Activated naive CD4-positive, alpha-beta T cell treated with anti-CD3 and anti-CD28 coated beads, Interleukin-2, amount 50 U/mL, for 24 hours (primary cell): ENCODE measurements at regions not wholly inside any gene's neighbourhood (a gene's known extent, or its start where the extent isn't known, plus 50 kb on each side); places are given as distances from the start of the nearest gene placed in this dataset.
"Not testable (repeated sequence)": the region's sequence is repeated elsewhere in the genome, so short reads cannot be mapped to it uniquely, and the experiment has no call there.

Experiments used
- H3K27ac Mint-ChIP-seq: one replicate; pipeline ENCODE4 v1.8.0; 2021; ENCODE audit warnings: mild to moderate bottlenecking, mixed read lengths
- H3K27me3 Mint-ChIP-seq: one replicate; pipeline ENCODE4 v1.8.0; 2021; ENCODE audit warnings: mixed read lengths
- H3K36me3 Mint-ChIP-seq: one replicate; pipeline ENCODE4 v1.8.0; 2021; ENCODE audit warnings: mixed read lengths
- H3K4me1 Mint-ChIP-seq: one replicate; pipeline ENCODE4 v1.8.0; 2021; ENCODE audit warnings: mixed read lengths
- H3K4me3 Mint-ChIP-seq: one replicate; pipeline ENCODE4 v1.8.0; 2021; ENCODE audit warnings: mild to moderate bottlenecking, mixed read lengths
- H3K9me3 Mint-ChIP-seq: one replicate; pipeline ENCODE4 v1.8.0; 2021; ENCODE audit warnings: mixed read lengths

DNA sequence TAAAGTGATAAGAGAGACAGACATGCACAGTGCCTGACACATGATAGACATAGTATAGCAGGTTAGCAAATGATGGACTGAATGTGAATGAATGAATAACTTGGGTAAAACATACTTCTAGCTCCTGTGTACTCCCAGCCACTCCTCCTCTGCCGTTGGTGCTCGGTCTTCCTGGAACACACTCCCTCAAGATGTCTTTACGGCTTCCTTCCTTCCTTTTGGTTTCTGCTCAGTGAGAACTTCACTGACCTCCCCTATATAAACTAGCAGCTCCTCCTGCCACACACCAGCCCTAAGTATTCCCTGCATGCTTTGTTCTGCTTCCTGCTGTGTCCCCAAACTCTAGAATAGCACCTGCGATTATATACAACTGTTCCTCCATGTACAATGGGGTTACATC, 50.2 kb downstream of the RAD54L2 start:
- no peaks in the 10 kb centered on the region for H3K27me3 Mint-ChIP-seq
- H3K4me3 Mint-ChIP-seq = no peak overlapping the region
- H3K9me3 Mint-ChIP-seq = no peaks in the 10 kb centered on the region
- no peak overlapping the region for H3K27ac Mint-ChIP-seq
- H3K4me1 Mint-ChIP-seq = peaks cover 17% of the 10 kb centered on the region
- H3K36me3 Mint-ChIP-seq = peaks cover 17% of the 10 kb centered on the region

DNA sequence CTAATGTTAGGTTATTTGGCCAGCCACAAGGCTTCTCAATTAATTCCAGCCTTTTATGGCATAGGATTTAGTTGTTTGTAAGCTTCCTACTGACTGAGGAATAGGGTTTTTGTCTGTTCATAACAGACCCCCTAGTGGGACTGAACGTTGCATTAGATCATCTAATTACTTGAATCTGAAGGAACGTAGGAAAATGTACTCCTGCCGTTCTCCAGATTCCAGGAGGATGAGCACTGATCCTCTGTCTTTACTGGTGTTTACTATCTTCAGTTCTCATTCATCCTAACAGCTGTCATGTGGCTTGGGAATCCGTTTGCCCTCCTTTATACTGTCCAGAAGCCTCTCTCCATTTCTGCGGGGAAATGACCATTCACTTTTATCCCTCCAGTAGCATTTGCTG, 52.7 kb downstream of the RAD54L2 start:
- Mint-ChIP-seq H3K27ac (no peak overlapping the region), H3K4me3 (no peak overlapping the region), H3K36me3 (peaks cover 21% of the 10 kb centered on the region), H3K4me1 (peaks cover 11% of the 10 kb centered on the region), H3K9me3 (no peaks in the 10 kb centered on the region), H3K27me3 (no peaks in the 10 kb centered on the region)

- no peak overlapping the region for H3K27ac Mint-ChIP-seq
- no peaks in the 10 kb centered on the region for H3K9me3 Mint-ChIP-seq
- H3K4me3 Mint-ChIP-seq = no peak overlapping the region
- H3K36me3 Mint-ChIP-seq = peaks cover 20% of the 10 kb centered on the region
- H3K4me1 Mint-ChIP-seq = peaks cover 4% of the 10 kb centered on the region
- H3K27me3 Mint-ChIP-seq = no peaks in the 10 kb centered on the region
These were observed 55.2 kb downstream of the RAD54L2 start for GRCh38 chr3:51593697-51594096.

DNA sequence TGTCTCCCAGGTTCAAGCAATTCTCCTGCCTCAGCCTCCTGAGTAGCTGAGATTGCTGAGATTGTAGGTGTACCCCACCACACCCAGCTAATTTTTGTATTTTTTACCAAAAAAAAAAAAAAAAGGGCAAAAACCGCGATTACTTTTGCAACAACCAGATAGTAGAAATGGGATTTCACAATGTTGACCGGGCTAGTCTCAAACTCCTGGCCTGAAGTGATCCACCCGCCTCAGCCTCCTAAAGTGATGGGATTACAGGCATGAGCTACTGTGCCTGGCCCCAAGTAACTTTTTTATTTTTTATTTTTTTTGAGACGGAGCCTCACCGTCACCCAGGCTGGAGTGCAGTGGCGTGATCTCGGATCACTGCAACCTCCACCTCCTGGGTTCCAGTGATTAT, 61.1 kb downstream of the RAD54L2 start:
- peaks cover 14% of the 10 kb centered on the region for H3K36me3 Mint-ChIP-seq
- H3K27me3 Mint-ChIP-seq, H3K4me3 Mint-ChIP-seq, H3K27ac Mint-ChIP-seq, H3K9me3 Mint-ChIP-seq: not testable (repeated sequence)
- H3K4me1 Mint-ChIP-seq = peaks cover 16% of the 10 kb centered on the region

GRCh38 chr3:51604212-51604611, 65.7 kb downstream of the RAD54L2 start:
- Mint-ChIP-seq H3K4me1 (peaks cover 26% of the 10 kb centered on the region), H3K27ac (no peak overlapping the region), H3K4me3 (no peak overlapping the region), H3K9me3 (no peaks in the 10 kb centered on the region), H3K27me3 (no peaks in the 10 kb centered on the region), H3K36me3 (peaks cover 13% of the 10 kb centered on the region)

GRCh38 chr3:51605938-51606337, 65.1 kb upstream of the TEX264 start:
- H3K27me3 Mint-ChIP-seq = no peaks in the 10 kb centered on the region
- peaks cover 32% of the 10 kb centered on the region for H3K4me1 Mint-ChIP-seq
- H3K4me3 Mint-ChIP-seq = no peak overlapping the region
- peaks cover 14% of the 10 kb centered on the region for H3K36me3 Mint-ChIP-seq
- no peak overlapping the region for H3K27ac Mint-ChIP-seq
- no peaks in the 10 kb centered on the region for H3K9me3 Mint-ChIP-seq

DNA sequence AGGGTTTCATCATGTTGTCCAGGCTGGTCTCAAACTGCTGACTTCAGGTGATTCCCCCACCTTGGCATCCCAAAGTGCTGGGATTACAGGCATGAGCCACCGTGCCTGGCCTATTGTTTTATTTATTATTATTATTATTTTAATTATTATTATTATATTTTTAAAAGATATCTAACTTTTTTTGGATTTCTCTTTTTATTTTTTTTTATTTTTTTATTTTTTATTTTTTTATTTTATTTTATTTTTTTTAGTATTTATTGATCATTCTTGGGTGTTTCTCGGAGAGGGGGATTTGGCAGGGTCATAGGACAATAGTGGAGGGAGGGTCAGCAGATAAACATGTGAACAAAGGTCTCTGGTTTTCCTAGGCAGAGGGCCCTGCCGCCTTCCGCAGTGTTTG, 64.2 kb upstream of the TEX264 start:
- H3K9me3 Mint-ChIP-seq, H3K27ac Mint-ChIP-seq, H3K4me3 Mint-ChIP-seq, H3K27me3 Mint-ChIP-seq: not testable (repeated sequence)
- peaks cover 12% of the 10 kb centered on the region for H3K36me3 Mint-ChIP-seq
- H3K4me1 Mint-ChIP-seq = peaks cover 32% of the 10 kb centered on the region

- H3K27me3 Mint-ChIP-seq, H3K27ac Mint-ChIP-seq, H3K9me3 Mint-ChIP-seq, H3K36me3 Mint-ChIP-seq, H3K4me3 Mint-ChIP-seq: not testable (repeated sequence)
- H3K4me1 Mint-ChIP-seq = peaks cover 27% of the 10 kb centered on the region
These were observed 63.3 kb upstream of the TEX264 start for GRCh38 chr3:51607591-51608325.

DNA sequence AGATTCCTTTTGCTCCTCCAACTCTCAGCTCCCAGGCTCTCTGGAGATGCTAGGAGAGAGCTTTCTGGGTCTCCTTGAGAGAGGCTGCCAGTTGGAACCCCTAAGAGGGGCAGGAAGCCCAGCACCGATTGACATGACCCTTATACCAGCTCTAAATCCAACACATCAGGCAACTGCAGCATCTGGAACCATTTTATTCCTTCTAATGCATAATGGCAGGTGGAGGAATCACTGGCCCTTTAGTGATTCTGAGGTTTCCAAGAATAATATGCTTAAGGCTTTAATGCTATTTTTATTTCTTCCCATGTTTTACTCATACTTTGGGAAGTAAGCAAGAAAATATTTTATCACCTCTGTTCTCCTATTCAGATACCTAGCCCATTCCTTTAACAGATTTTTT, 60.3 kb upstream of the TEX264 start:
- no peaks in the 10 kb centered on the region for H3K27me3 Mint-ChIP-seq
- peaks cover 20% of the 10 kb centered on the region for H3K4me1 Mint-ChIP-seq
- H3K9me3 Mint-ChIP-seq = no peaks in the 10 kb centered on the region
- H3K4me3 Mint-ChIP-seq = no peak overlapping the region
- peaks cover 3% of the 10 kb centered on the region for H3K36me3 Mint-ChIP-seq
- H3K27ac Mint-ChIP-seq = no peak overlapping the region

- no peaks in the 10 kb centered on the region for H3K9me3 Mint-ChIP-seq
- no peak overlapping the region for H3K27ac Mint-ChIP-seq
- H3K36me3 Mint-ChIP-seq = no peaks in the 10 kb centered on the region
- H3K4me3 Mint-ChIP-seq = no peak overlapping the region
- peaks cover 36% of the 10 kb centered on the region for H3K4me1 Mint-ChIP-seq
- H3K27me3 Mint-ChIP-seq = no peaks in the 10 kb centered on the region
These were observed 53.5 kb upstream of the TEX264 start for GRCh38 chr3:51617597-51617996.

- not testable (repeated sequence) for H3K36me3 Mint-ChIP-seq, H3K27ac Mint-ChIP-seq, H3K9me3 Mint-ChIP-seq, H3K4me3 Mint-ChIP-seq, H3K27me3 Mint-ChIP-seq
- H3K4me1 Mint-ChIP-seq = peaks cover 36% of the 10 kb centered on the region
These were observed 53.0 kb upstream of the TEX264 start for GRCh38 chr3:51618038-51618437.

- H3K27ac Mint-ChIP-seq = no peak overlapping the region
- H3K4me1 Mint-ChIP-seq = peaks cover 36% of the 10 kb centered on the region
- H3K27me3 Mint-ChIP-seq = no peaks in the 10 kb centered on the region
- H3K9me3 Mint-ChIP-seq = no peaks in the 10 kb centered on the region
- H3K36me3 Mint-ChIP-seq = no peaks in the 10 kb centered on the region
- H3K4me3 Mint-ChIP-seq = no peak overlapping the region
These were observed 52.6 kb upstream of the TEX264 start for GRCh38 chr3:51618496-51618895.

DNA sequence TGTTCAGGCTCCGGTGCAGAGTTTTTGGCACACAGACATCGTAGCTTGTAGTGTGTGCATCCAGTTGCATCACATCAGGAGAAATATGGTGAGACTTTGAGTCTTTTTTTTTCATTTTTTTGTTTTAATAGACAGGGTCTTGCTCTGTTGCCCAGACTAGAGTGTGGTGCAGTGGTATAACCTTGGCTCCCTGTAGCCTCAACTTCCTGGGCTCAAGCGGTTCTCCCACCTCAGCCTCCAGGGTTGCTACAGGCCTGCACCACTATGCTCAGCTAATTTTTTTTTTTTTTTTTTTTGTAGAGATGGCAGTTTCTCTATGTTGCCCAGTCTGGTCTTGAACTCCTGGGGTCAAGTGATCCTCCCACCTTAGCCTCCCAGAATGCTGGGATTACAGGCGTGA, 51.1 kb upstream of the TEX264 start:
- Mint-ChIP-seq H3K9me3 (no peaks in the 10 kb centered on the region), H3K4me1 (peaks cover 36% of the 10 kb centered on the region), H3K27me3 (no peaks in the 10 kb centered on the region), H3K36me3 (no peaks in the 10 kb centered on the region), H3K27ac (no peak overlapping the region), H3K4me3 (no peak overlapping the region)

DNA sequence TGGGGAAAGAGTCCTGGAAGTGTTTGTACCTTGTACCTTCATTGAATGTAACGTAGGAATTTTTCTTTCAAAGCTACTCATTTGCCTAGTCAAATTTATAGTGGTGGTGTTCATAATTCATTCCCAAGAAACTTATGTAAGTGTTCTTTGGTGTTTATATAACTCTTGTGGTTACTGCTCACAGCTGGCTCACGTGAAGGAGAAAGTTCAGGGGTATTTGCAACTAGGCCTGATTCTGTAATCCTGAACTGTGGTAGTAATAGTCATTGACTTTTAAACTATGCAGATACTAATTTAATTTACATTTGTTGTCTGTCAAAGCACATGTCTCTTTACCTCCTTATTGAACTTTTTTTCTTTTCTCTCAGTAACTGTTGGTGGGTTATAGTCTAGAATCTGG, 50.5 kb upstream of the TEX264 start:
- H3K27ac Mint-ChIP-seq = peak overlapping the region; percentile 19
- H3K36me3 Mint-ChIP-seq = no peaks in the 10 kb centered on the region
- H3K9me3 Mint-ChIP-seq = no peaks in the 10 kb centered on the region
- peaks cover 31% of the 10 kb centered on the region for H3K4me1 Mint-ChIP-seq
- H3K4me3 Mint-ChIP-seq = no peak overlapping the region
- H3K27me3 Mint-ChIP-seq = no peaks in the 10 kb centered on the region

DNA sequence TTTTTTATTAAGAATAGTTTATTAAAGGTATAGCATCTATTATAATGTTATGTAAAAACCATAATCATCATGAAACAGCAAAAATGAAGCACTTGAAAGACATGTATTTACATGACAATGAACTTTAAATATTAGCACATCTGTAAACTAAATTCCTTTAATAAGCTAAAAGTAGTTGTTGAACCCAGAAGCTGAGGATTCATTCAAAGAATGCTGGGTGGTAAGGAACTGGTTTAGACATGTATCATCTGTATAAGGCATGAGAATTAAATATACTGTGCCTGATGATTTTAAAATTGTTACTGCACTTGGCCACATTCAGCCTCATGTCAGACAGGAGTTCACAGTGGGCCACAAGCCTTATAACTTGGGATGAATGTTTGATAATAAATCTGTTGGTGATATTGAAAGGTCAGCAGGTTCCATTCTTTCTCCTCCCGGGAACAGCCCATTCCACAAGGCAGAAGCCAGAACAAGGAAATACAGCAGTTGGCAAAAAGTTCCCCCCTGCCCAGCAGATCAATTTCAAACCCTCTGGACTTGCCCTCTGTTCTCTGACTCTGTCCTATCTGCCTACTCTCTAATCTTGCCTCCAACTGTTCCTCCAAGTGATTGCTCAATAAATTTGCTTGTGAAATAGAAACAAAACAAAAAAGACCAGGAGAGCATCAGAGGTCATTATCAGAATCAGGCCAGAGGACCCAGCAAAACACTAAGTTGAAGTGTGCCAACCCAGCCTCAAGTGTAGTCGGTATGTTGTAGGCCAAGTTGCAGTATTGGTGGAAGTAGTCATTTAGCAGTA, 49.8 kb upstream of the TEX264 start:
- H3K4me1 Mint-ChIP-seq = peaks cover 31% of the 10 kb centered on the region
- H3K27ac Mint-ChIP-seq = no peak overlapping the region
- H3K4me3 Mint-ChIP-seq = no peak overlapping the region
- no peaks in the 10 kb centered on the region for H3K27me3 Mint-ChIP-seq
- H3K9me3 Mint-ChIP-seq = no peaks in the 10 kb centered on the region
- H3K36me3 Mint-ChIP-seq = no peaks in the 10 kb centered on the region
